ENCODE measurements at regions not wholly inside any gene's neighbourhood (a gene's known extent, or its start where the extent isn't known, plus 50 kb on each side); places are given as distances from the start of the nearest gene placed in this dataset.

- peaks cover 7% of the 10 kb centered on the region; the same call in 2 of the 3 replicates for H3K36me3 Mint-ChIP-seq (ENCODE audit: low read depth)
- no peak for TF ChIP-seq JUNB (IDR thresholded peaks at IDR 0.05; ENCODE audit: unreplicated experiment)
- H3K9me2 ChIP-seq (ENCODE audit: insufficient read depth): no peaks in the 10 kb centered on the region
- no peaks in the 10 kb centered on the region for H3K27me3 ChIP-seq (ENCODE audit: insufficient read depth)
- ATAC-seq (no peak), DNase-seq (ENCODE audit: low spot score) (no peak)
- H3K27ac Mint-ChIP-seq: no peak overlapping the region
- peaks cover 4% of the 10 kb centered on the region; the same call in 1 of the 2 replicates for H3K36me3 ChIP-seq (ENCODE audit: insufficient read depth)
- no peak overlapping the region for H2AFZ ChIP-seq
- H3F3A ChIP-seq (replicated peaks; ENCODE audit: low read depth): no peaks in the 10 kb centered on the region
- no peaks in the 10 kb centered on the region for H3K27me3 Mint-ChIP-seq (ENCODE audit: insufficient read depth, low read depth, poor library complexity)
- H3K4me3 ChIP-seq: no peak overlapping the region
- peaks cover 19% of the 10 kb centered on the region for H3K9me3 Mint-ChIP-seq
- H3K27ac ChIP-seq (ENCODE audit: low read depth): no peak overlapping the region
- no peak overlapping the region for H3K4me2 ChIP-seq
- H4K20me1 ChIP-seq (replicated peaks; ENCODE audit: insufficient read depth): no peaks in the 10 kb centered on the region
- no peak overlapping the region for H3K4me3 Mint-ChIP-seq
- H3K4me1 Mint-ChIP-seq: peaks cover 9% of the 10 kb centered on the region; the same call in 2 of the 3 replicates
- 0 out of 2 replicates have a peak, but pooled peaks cover 2% of the 10 kb centered on the region for H3K4me1 ChIP-seq (ENCODE audit: insufficient read depth)
- no peaks in the 10 kb centered on the region for H3K79me2 ChIP-seq (replicated peaks; ENCODE audit: insufficient read depth)
Measured at GRCh38 chr16:8204096-8204495, 386.2 kb downstream of the TMEM114 start.

GRCh38 chr16:8203101-8203500, 387.2 kb downstream of the TMEM114 start:
- Histone ChIP-seq H3K27ac (ENCODE audit: low read depth) (no peak overlapping the region), H2AFZ (no peak overlapping the region), H3K27me3 (ENCODE audit: insufficient read depth) (no peaks in the 10 kb centered on the region), H3K4me1 (ENCODE audit: insufficient read depth) (0 out of 2 replicates have a peak, but pooled peaks cover 2% of the 10 kb centered on the region), H3F3A (replicated peaks; ENCODE audit: low read depth) (no peaks in the 10 kb centered on the region), H3K36me3 (ENCODE audit: insufficient read depth) (peaks cover 4% of the 10 kb centered on the region; the same call in 1 of the 2 replicates), H3K79me2 (replicated peaks; ENCODE audit: insufficient read depth) (no peaks in the 10 kb centered on the region), H3K9me2 (ENCODE audit: insufficient read depth) (no peaks in the 10 kb centered on the region), H4K20me1 (replicated peaks; ENCODE audit: insufficient read depth) (no peaks in the 10 kb centered on the region), H3K4me2 (no peak overlapping the region), H3K4me3 (no peak overlapping the region)
- DNase-seq (ENCODE audit: low spot score) (no peak), ATAC-seq (no peak)
- Mint-ChIP-seq H3K4me3 (no peak overlapping the region), H3K4me1 (peaks cover 9% of the 10 kb centered on the region; the same call in 2 of the 3 replicates), H3K27me3 (ENCODE audit: insufficient read depth, low read depth, poor library complexity) (no peaks in the 10 kb centered on the region), H3K36me3 (ENCODE audit: low read depth) (peaks cover 7% of the 10 kb centered on the region; the same call in 2 of the 3 replicates), H3K9me3 (peaks cover 19% of the 10 kb centered on the region), H3K27ac (no peak overlapping the region)
- TF ChIP-seq ZNF462 (CRISPR knock-in tag; IDR thresholded peaks at IDR 0.05): no peak
- no peak for TF ChIP-seq ZNF331 (CRISPR knock-in tag; IDR thresholded peaks at IDR 0.05; ENCODE audit: low read depth)

Data from GM23338 (cell line).